ENCODE measurements at regions not wholly inside any gene's neighbourhood (a gene's known extent, or its start where the extent isn't known, plus 50 kb on each side); places are given as distances from the start of the nearest gene placed in this dataset.

DNA sequence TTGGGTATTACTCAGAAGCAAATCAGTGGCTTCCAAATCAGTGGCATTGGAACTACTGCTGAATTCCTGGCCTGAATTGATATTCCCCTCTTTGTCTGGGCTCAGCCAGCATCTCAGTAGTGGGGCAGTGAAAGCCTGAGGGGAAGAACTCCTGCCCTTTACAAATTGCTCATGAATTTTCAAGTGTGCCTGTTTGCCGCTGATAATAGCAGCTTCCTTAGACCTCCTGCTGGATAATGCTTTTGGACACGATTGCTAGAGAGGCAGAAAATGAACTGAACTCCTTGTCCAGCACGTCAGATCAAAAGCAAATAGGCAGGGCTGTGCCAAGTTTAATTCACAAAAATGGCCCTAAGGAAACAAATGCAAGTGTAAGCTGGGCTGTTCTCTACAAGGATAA, 91.3 kb upstream of the GZMB start:
- peaks cover 0 to 5% (median 0%) of the 10 kb centered on the region in 3 donors for H3K9me3 ChIP-seq
- H3K4me1 ChIP-seq: peaks cover 0 to 4% (median 0%) of the 10 kb centered on the region in 3 donors
- no peaks in the 10 kb centered on the region for H3K36me3 ChIP-seq
- ATAC-seq: no peak
- TF ChIP-seq EP300 (IDR thresholded peaks at IDR 0.05) (no peak), POLR2AphosphoS5 (IDR thresholded peaks at IDR 0.05) (no peak), POLR2A (IDR thresholded peaks at IDR 0.05) (no peak)
- TF ChIP-seq, protein P1, sequence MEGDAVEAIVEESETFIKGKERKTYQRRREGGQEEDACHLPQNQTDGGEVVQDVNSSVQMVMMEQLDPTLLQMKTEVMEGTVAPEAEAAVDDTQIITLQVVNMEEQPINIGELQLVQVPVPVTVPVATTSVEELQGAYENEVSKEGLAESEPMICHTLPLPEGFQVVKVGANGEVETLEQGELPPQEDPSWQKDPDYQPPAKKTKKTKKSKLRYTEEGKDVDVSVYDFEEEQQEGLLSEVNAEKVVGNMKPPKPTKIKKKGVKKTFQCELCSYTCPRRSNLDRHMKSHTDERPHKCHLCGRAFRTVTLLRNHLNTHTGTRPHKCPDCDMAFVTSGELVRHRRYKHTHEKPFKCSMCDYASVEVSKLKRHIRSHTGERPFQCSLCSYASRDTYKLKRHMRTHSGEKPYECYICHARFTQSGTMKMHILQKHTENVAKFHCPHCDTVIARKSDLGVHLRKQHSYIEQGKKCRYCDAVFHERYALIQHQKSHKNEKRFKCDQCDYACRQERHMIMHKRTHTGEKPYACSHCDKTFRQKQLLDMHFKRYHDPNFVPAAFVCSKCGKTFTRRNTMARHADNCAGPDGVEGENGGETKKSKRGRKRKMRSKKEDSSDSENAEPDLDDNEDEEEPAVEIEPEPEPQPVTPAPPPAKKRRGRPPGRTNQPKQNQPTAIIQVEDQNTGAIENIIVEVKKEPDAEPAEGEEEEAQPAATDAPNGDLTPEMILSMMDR (IDR thresholded peaks at IDR 0.05): no peak
- H3K4me3 ChIP-seq: no peak overlapping the region
- 27% methylated on average over 3 of the region's 3 CpGs; no CpG with 5 or more reads in 1 of the 2 donors for WGBS, 2 donors (ENCODE audit: low coverage in 1 of 2)
- no peaks in the 10 kb centered on the region for H3K27me3 ChIP-seq
- no peak overlapping the region for H3K27ac ChIP-seq

DNA sequence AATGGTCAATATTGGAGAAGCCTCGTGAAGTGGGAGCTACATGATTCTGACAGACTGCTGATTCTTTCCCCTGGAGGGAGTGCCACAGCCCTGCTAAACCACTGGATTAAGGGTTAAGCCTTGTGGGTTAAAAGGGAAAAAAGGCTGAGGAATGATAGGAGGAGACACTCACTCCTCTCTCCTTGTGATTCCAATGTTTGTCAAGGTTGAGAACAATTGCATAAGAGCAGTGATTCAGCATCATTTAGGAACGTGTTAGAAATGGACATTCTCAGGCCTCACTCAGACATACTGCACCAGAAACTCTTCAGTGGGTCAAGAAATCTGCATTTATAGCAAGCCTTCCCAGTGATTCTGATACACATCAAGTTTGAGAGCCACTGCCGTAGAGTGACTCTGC, 87.8 kb upstream of the GZMB start:
- H3K27me3 ChIP-seq: no peaks in the 10 kb centered on the region
- H3K4me1 ChIP-seq: peaks cover 0 to 4% (median 0%) of the 10 kb centered on the region in 3 donors
- no peak overlapping the region for H3K27ac ChIP-seq
- no peaks in the 10 kb centered on the region for H3K36me3 ChIP-seq
- no peaks in the 10 kb centered on the region for H3K9me3 ChIP-seq
- no peak for TF ChIP-seq POLR2AphosphoS5 (IDR thresholded peaks at IDR 0.05)
- no peak for TF ChIP-seq POLR2A (IDR thresholded peaks at IDR 0.05)
- no peak for TF ChIP-seq EP300 (IDR thresholded peaks at IDR 0.05)
- TF ChIP-seq, protein P1 (IDR thresholded peaks at IDR 0.05): no peak
- H3K4me3 ChIP-seq: no peak overlapping the region
- no peak for ATAC-seq
- 54 to 73% methylated on average over 3 of the region's 3 CpGs for WGBS, 2 donors (ENCODE audit: low coverage in 1 of 2)

DNA sequence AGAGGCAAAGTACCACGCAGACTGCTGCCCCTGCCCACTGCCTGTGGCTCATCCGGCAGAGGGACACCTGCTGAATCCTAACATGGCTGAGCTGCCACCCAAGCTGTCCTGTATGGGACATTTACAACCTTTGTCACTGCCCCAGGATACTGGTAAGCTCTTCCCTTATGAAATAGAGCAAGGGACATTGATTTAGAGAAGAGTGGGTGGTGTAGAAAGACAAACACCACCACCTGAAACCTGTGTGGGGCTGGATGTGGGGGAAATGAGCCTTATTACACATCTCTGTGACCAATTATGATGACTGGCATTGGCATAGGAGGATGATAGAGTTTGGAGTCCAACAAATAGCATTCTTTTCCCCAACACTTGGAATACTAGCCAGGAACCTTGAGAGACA, 81.2 kb upstream of the GZMB start:
- TF ChIP-seq, protein P1 (IDR thresholded peaks at IDR 0.05): no peak
- no peaks in the 10 kb centered on the region for H3K27me3 ChIP-seq
- no CpG with 5 or more reads among the region's 2 CpGs for WGBS, 2 donors (ENCODE audit: low coverage in 1 of 2)
- no peaks in the 10 kb centered on the region for H3K36me3 ChIP-seq
- H3K4me3 ChIP-seq: no peak overlapping the region
- no peak for ATAC-seq
- H3K27ac ChIP-seq: no peak overlapping the region
- peaks cover 0 to 5% (median 0%) of the 10 kb centered on the region in 3 donors for H3K4me1 ChIP-seq
- H3K9me3 ChIP-seq: no peaks in the 10 kb centered on the region

DNA sequence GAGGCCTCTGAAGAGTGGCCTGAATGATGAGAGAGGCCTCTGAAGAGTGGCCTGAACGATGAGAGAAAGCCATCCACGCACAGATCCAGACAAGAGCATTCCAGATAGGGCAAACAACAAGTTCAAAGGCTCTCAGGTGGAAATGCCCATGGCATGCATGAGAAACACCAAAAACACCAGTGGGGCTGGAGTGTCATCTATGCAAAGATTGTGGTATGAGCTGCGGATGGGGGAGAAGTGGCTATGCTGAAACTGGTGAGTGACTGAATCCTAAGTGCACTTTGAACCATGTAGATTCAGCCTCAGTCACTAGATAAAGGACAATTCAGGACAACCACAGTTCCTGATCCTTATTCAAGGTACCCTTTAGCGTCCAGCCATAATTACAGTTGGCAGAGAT, 79.4 kb upstream of the GZMB start:
- Histone ChIP-seq H3K36me3 (no peaks in the 10 kb centered on the region), H3K4me3 (no peak overlapping the region), H3K4me1 (peaks cover 0 to 5% (median 0%) of the 10 kb centered on the region in 3 donors), H3K9me3 (no peaks in the 10 kb centered on the region), H3K27me3 (no peaks in the 10 kb centered on the region), H3K27ac (no peak overlapping the region)
- ATAC-seq: no peak
- no peak for TF ChIP-seq EP300 (IDR thresholded peaks at IDR 0.05)
- TF ChIP-seq, protein P1 (IDR thresholded peaks at IDR 0.05): no peak
- no peak for TF ChIP-seq POLR2AphosphoS5 (IDR thresholded peaks at IDR 0.05)
- TF ChIP-seq POLR2A (IDR thresholded peaks at IDR 0.05): no peak
- WGBS, 2 donors (ENCODE audit: low coverage in 1 of 2): 90 to 94% methylated on average over 2 to 4 of the region's 4 CpGs

DNA sequence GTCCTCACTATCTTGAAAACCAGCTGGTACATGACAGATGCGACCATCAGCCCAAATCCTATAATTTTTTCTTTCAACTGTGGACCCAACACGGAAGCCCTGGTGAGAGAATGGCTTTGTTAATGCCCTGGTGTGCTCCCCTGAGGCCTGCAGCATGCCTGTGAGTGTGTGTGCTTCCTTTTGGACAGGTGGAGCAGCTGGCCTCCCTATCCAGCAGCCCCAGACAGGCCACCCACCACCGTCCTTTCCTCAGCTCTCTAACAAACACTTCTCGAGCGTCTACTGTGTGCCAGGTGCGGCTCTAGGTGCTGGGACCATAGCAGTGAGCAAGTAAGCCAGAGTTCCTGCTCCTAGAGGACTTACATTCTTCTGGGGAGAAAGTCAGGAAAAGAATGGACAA, 78.9 kb upstream of the GZMB start:
- no peak overlapping the region for H3K27ac ChIP-seq
- TF ChIP-seq POLR2AphosphoS5 (IDR thresholded peaks at IDR 0.05) (no peak), EP300 (IDR thresholded peaks at IDR 0.05) (no peak), POLR2A (IDR thresholded peaks at IDR 0.05) (no peak)
- TF ChIP-seq, protein P1 (IDR thresholded peaks at IDR 0.05): no peak
- no peaks in the 10 kb centered on the region for H3K27me3 ChIP-seq
- no peak for ATAC-seq
- H3K4me3 ChIP-seq: no peak overlapping the region
- H3K36me3 ChIP-seq: no peaks in the 10 kb centered on the region
- 60 to 76% methylated on average over 1 to 2 of the region's 6 CpGs for WGBS, 2 donors (ENCODE audit: low coverage in 1 of 2)
- peaks cover 0 to 5% (median 0%) of the 10 kb centered on the region in 3 donors for H3K4me1 ChIP-seq
- H3K9me3 ChIP-seq: no peaks in the 10 kb centered on the region

All from gastroesophageal sphincter (tissue), 4 donors.